ENCODE measurements at regions not wholly inside any gene's neighbourhood (a gene's known extent, or its start where the extent isn't known, plus 50 kb on each side); places are given as distances from the start of the nearest gene placed in this dataset.

- in situ Hi-C loops (cut with MboI; ENCODE audit: low pct_unique_long_range_greater_than_20kb, low sequenced_read_pairs), result no loop called here
- DNase-seq, result no peak
Measured at GRCh38 chr17:69605571-69605970, 191.1 kb downstream of the MAP2K6 start.

- DNase-seq, result no peak
- in situ Hi-C loops (cut with MboI; ENCODE audit: low pct_unique_long_range_greater_than_20kb, low sequenced_read_pairs), result no loop called here
Measured at GRCh38 chr17:69606142-69606800, 191.8 kb downstream of the MAP2K6 start.

GRCh38 chr17:69607162-69607834 is 192.8 kb downstream of the MAP2K6 start:
- peak; percentile 89 for DNase-seq
- in situ Hi-C loops (cut with MboI; ENCODE audit: low pct_unique_long_range_greater_than_20kb, low sequenced_read_pairs), result no loop called here

- in situ Hi-C loops (cut with MboI; ENCODE audit: low pct_unique_long_range_greater_than_20kb, low sequenced_read_pairs), result no loop called here
Measured at GRCh38 chr17:69608141-69608540, 193.6 kb downstream of the MAP2K6 start.

GRCh38 chr17:69608808-69609472 is 194.4 kb downstream of the MAP2K6 start:
- in situ Hi-C loops (cut with MboI; ENCODE audit: low pct_unique_long_range_greater_than_20kb, low sequenced_read_pairs), result no loop called here
- no peak for DNase-seq

More at GRCh38 chr17:69608141-69608540, 193.6 kb downstream of the MAP2K6 start:
- no peak for DNase-seq

- DNase-seq, result no peak
- in situ Hi-C loops (cut with MboI; ENCODE audit: low pct_unique_long_range_greater_than_20kb, low sequenced_read_pairs), result no loop called here
Measured at GRCh38 chr17:69609473-69610305, 195.2 kb downstream of the MAP2K6 start.

GRCh38 chr17:69620363-69620762 is 205.9 kb downstream of the MAP2K6 start:
- DNase-seq, result no peak
- in situ Hi-C loops (cut with MboI; ENCODE audit: low pct_unique_long_range_greater_than_20kb, low sequenced_read_pairs), result no loop called here

GRCh38 chr17:69625474-69625873 is 211.0 kb downstream of the MAP2K6 start:
- no peak for DNase-seq
- in situ Hi-C loops (cut with MboI; ENCODE audit: low pct_unique_long_range_greater_than_20kb, low sequenced_read_pairs), result no loop called here

GRCh38 chr17:69630056-69630635 is 215.6 kb downstream of the MAP2K6 start:
- no peak for DNase-seq
- in situ Hi-C loops (cut with MboI; ENCODE audit: low pct_unique_long_range_greater_than_20kb, low sequenced_read_pairs), result no loop called here

- DNase-seq, result no peak
- in situ Hi-C loops (cut with MboI; ENCODE audit: low pct_unique_long_range_greater_than_20kb, low sequenced_read_pairs), result no loop called here
Measured at GRCh38 chr17:69634844-69635243, 220.3 kb downstream of the MAP2K6 start.

- DNase-seq, result no peak
- in situ Hi-C loops (cut with MboI; ENCODE audit: low pct_unique_long_range_greater_than_20kb, low sequenced_read_pairs), result no loop called here
Measured at GRCh38 chr17:69637446-69638156, 223.1 kb downstream of the MAP2K6 start.

- in situ Hi-C loops (cut with MboI; ENCODE audit: low pct_unique_long_range_greater_than_20kb, low sequenced_read_pairs), result no loop called here
- no peak for DNase-seq
Measured at GRCh38 chr17:69639096-69639495, 224.6 kb downstream of the MAP2K6 start.

- DNase-seq, result no peak
- in situ Hi-C loops (cut with MboI; ENCODE audit: low pct_unique_long_range_greater_than_20kb, low sequenced_read_pairs), result no loop called here
Measured at GRCh38 chr17:69640073-69640472, 225.6 kb downstream of the MAP2K6 start.

GRCh38 chr17:69643686-69644085 is 229.2 kb downstream of the MAP2K6 start:
- in situ Hi-C loops (cut with MboI; ENCODE audit: low pct_unique_long_range_greater_than_20kb, low sequenced_read_pairs), result no loop called here
- no peak for DNase-seq

GRCh38 chr17:69646729-69647128 is 232.2 kb downstream of the MAP2K6 start:
- DNase-seq, result no peak
- in situ Hi-C loops (cut with MboI; ENCODE audit: low pct_unique_long_range_greater_than_20kb, low sequenced_read_pairs), result no loop called here

GRCh38 chr17:69650881-69651280 is 236.4 kb downstream of the MAP2K6 start:
- DNase-seq, result no peak

GRCh38 chr17:69651921-69652320 is 237.4 kb downstream of the MAP2K6 start:
- in situ Hi-C loops (cut with MboI; ENCODE audit: low pct_unique_long_range_greater_than_20kb, low sequenced_read_pairs), result no loop called here
- no peak for DNase-seq

More at GRCh38 chr17:69650881-69651280, 236.4 kb downstream of the MAP2K6 start:
- in situ Hi-C loops (cut with MboI; ENCODE audit: low pct_unique_long_range_greater_than_20kb, low sequenced_read_pairs), result no loop called here

- in situ Hi-C loops (cut with MboI; ENCODE audit: low pct_unique_long_range_greater_than_20kb, low sequenced_read_pairs), result no loop called here
- DNase-seq, result no peak
Measured at GRCh38 chr17:69654981-69655855, 240.7 kb downstream of the MAP2K6 start.
